ENCODE measurements at regions not wholly inside any gene's neighbourhood (a gene's known extent, or its start where the extent isn't known, plus 50 kb on each side); places are given as distances from the start of the nearest gene placed in this dataset.

- Histone ChIP-seq H3K4me1 (peaks cover 0 to 35% (median 0%) of the 10 kb centered on the region in 9 donors), H3K27me3 (no peaks in the 10 kb centered on the region), H3K4me3 (no peak overlapping the region), H3K27ac (peak overlapping the region in 1 of 10 donors; percentile 63), H3K36me3 (no peaks in the 10 kb centered on the region), H3K9me3 (peaks cover 0 to 5% (median 0%) of the 10 kb centered on the region in 11 donors)
- 36 to 40% methylated on average over 3 of the region's 3 CpGs for WGBS, 2 donors
- DNase-seq (no peak), ATAC-seq (no peak)
- TF ChIP-seq CTCF (IDR thresholded peaks at IDR 0.05) = no peak
- intact Hi-C loops (cut with DNase I) = no loop called here
These were observed 75.4 kb upstream of the PACRGL start for GRCh38 chr4:20624793-20625374.

- ATAC-seq = peak in 5 of 8 donors; percentile 38 to 69 (median 53)
- Histone ChIP-seq H3K27ac (peak overlapping the region in 1 of 10 donors; percentile 63), H3K4me3 (no peak overlapping the region), H3K36me3 (no peaks in the 10 kb centered on the region), H3K9me3 (peaks cover 0 to 5% (median 0%) of the 10 kb centered on the region in 11 donors), H3K27me3 (no peaks in the 10 kb centered on the region), H3K4me1 (peaks cover 0 to 33% (median 0%) of the 10 kb centered on the region in 9 donors)
- intact Hi-C loops (cut with DNase I) = no loop called here
- 73 to 84% methylated on average over 3 of the region's 3 CpGs for WGBS, 2 donors
- TF ChIP-seq CTCF (IDR thresholded peaks at IDR 0.05) = no peak
- DNase-seq = peak in 1 of 2 donors; percentile 7
These were observed 74.8 kb upstream of the PACRGL start for GRCh38 chr4:20625426-20625825.

- DNase-seq = no peak
- Histone ChIP-seq H3K27ac (peak overlapping the region in 1 of 10 donors; percentile 63), H3K4me3 (no peak overlapping the region), H3K36me3 (no peaks in the 10 kb centered on the region), H3K9me3 (peaks cover 0 to 5% (median 0%) of the 10 kb centered on the region in 11 donors), H3K4me1 (peaks cover 0 to 33% (median 0%) of the 10 kb centered on the region in 9 donors), H3K27me3 (no peaks in the 10 kb centered on the region)
- 58 to 75% methylated on average over 5 of the region's 5 CpGs for WGBS, 2 donors
- intact Hi-C loops (cut with DNase I) = no loop called here
- no peak for TF ChIP-seq CTCF (IDR thresholded peaks at IDR 0.05)
- ATAC-seq = no peak
These were observed 73.8 kb upstream of the PACRGL start for GRCh38 chr4:20626326-20627005.

- ATAC-seq (no peak), DNase-seq (no peak)
- intact Hi-C loops (cut with DNase I) = no loop called here
- peaks cover 0 to 5% (median 0%) of the 10 kb centered on the region in 11 donors for H3K9me3 ChIP-seq
- no peaks in the 10 kb centered on the region for H3K36me3 ChIP-seq
- no peak overlapping the region for H3K27ac ChIP-seq
- peaks cover 0 to 30% (median 0%) of the 10 kb centered on the region in 9 donors for H3K4me1 ChIP-seq
- TF ChIP-seq CTCF (IDR thresholded peaks at IDR 0.05) = no peak
- WGBS, 2 donors = 50 to 63% methylated on average over 1 of the region's 1 CpG
- H3K27me3 ChIP-seq = no peaks in the 10 kb centered on the region
- H3K4me3 ChIP-seq = no peak overlapping the region
These were observed 72.4 kb upstream of the PACRGL start for GRCh38 chr4:20627866-20628265.

Measured in heart right ventricle (tissue), 16 donors.